CD4-positive, alpha-beta T cell treated with Interleukin-6 for 4 hours (primary cell): ENCODE measurements at regions not wholly inside any gene's neighbourhood (a gene's known extent, or its start where the extent isn't known, plus 50 kb on each side); places are given as distances from the start of the nearest gene placed in this dataset.

ENCODE experiments used
- DNase-seq: peaks from one replicate; pipeline ENCODE4 v3.0.0-alpha.2; 2020; ENCODE audit warnings: mixed read lengths

DNA sequence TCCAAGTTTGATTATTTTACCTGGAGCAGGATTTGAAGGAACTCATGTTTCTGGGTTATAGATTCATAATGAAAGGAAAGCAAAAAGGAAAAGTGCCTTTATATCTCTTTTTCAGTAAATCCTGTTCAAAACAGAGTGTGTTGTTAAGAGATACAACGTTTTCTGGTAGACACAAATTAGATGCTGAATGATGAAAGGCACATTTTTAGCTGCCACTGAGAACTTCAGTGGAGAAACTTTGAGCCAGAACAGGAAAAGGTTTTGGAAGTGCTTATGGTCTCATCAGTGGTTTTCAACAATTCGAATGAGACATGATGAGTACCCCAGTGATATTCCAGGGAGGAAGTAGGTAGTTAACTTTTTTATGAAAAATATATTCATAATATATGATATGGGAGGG lies 338.0 kb upstream of the C1orf87 start:
- no peak for DNase-seq

- no peak for DNase-seq
Measured at GRCh38 chr1:60402816-60403215, 329.2 kb upstream of the C1orf87 start.

GRCh38 chr1:60402216-60402615 lies 328.6 kb upstream of the C1orf87 start:
- no peak for DNase-seq

DNA sequence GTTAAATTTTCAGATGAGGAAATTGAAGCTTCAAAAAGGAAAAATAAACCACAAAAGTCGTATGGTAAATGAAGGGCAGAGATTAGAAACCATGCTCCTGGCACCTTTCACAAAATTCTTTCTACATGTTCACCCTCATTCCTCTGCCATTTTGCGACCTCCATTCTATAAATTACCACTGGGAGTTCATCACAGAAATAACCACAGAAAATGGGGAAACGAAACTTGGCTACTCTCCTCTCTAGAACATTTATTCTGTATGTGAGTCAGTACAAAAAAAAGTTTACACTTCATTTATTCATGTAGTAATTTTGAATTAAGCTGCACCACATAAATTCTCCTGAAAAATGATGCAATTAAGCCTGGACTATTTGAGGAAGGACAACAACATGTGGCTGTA lies 320.9 kb upstream of the C1orf87 start:
- DNase-seq, result no peak

GRCh38 chr1:60390593-60391282 lies 317.2 kb upstream of the C1orf87 start:
- no peak for DNase-seq

DNA sequence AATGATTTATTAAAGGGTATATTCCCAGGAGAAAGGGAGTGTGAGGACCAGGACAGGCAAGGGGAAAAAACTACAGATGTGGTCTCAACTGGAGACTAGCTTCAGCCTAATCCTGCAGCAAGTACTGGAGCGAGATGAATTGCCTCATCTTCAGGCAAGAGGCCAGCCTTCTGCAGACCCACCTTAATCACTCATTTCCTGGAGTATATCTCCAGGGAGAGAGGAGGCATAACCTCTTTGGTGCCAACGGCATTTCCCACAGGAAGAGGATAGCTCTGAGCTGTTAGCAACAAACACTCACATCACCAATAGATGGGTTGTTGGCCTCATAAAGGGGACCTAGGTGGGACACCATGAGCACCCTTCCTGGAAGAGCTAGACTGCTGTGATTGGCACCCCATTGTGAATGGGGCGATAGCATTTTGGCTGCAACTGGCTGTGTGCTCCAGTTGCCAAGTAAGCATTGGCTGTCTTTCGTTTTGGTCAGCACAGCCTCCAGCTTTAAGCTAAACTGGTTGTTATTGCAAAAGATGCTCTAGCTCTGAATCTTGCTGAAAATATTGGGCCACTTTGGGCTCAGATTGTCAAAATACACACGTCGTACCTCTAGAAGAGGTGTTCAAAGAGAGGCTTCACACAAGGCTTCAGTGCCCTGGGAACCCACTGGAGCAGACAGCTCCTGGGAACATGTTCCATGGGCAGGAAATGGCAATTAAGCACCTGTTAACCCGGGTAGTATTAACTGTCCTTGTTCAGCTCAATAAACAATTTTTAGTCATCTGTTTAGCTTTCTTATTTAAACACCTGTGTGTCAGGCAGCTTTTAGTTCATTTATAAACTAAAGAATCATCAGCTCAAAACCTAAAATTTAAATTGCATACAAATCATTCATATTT lies 314.8 kb upstream of the C1orf87 start:
- no peak for DNase-seq

- no peak for DNase-seq
Measured at GRCh38 chr1:60387175-60387574, 313.6 kb upstream of the C1orf87 start.

GRCh38 chr1:60386249-60386648 lies 312.7 kb upstream of the C1orf87 start:
- DNase-seq, result no peak

GRCh38 chr1:60376196-60376595 lies 302.6 kb upstream of the C1orf87 start:
- DNase-seq, result no peak

DNA sequence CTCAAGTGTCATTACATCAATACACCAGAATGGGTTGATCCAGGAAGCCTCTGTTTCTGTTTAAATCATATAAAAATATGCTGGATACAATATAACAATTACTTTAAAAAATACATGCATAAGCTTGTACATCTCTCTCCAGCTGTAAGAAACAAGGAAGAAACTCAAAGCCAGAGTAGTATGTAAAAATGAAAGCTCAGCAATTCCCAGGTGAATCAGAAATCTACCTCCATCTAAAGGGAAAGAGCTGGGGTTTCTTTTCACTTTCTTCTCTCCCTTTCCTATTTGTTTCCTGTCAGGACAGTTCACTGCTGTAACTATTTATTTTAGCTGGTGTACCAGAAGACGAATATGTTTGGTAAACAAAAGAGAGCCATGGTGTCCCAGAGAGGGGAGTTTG lies 301.0 kb upstream of the C1orf87 start:
- no peak for DNase-seq

- no peak for DNase-seq
Measured at GRCh38 chr1:60367532-60367931, 294.0 kb upstream of the C1orf87 start.

DNA sequence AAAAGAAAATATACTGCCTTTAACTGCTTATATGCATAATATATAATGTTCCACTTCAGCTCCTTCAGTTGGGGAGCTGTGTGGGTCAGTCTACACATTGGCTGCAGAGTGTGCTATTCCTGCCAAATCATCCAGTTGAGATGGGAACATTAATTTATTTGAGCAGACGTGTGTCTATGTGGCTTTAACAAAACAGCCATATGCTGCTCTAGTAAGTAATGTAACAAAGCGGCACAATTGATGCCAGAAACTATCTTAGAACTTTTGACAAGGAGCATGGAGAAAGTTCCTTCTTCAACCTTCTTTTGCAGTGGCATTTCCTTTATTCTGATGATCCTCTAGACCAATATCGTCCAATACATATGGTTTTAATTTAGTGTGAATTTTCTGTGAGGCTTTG lies 285.9 kb upstream of the C1orf87 start:
- no peak for DNase-seq

- DNase-seq, result no peak
Measured at GRCh38 chr1:60350531-60350930, 277.0 kb upstream of the C1orf87 start.

DNA sequence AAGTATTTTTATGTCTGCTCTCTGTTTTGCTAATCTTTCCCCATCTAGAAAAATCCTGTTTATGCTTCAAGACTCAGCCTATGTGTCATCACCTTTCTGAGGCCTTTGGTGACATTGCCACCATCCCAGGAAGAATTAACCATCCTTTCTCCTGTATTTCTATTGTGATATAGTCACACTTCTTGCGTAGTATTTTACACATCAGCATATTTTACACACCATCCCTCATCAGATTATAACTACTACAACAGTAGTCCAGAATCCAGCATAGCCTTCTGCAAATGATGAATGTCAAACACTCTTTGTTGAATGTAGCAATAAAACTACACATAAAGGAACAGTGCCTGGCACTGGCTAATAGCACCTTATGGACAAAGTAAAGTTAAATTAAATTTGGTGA lies 275.3 kb upstream of the C1orf87 start:
- no peak for DNase-seq

GRCh38 chr1:60345621-60346020 lies 272.1 kb upstream of the C1orf87 start:
- no peak for DNase-seq

GRCh38 chr1:60345049-60345448 lies 271.5 kb upstream of the C1orf87 start:
- DNase-seq, result no peak

DNA sequence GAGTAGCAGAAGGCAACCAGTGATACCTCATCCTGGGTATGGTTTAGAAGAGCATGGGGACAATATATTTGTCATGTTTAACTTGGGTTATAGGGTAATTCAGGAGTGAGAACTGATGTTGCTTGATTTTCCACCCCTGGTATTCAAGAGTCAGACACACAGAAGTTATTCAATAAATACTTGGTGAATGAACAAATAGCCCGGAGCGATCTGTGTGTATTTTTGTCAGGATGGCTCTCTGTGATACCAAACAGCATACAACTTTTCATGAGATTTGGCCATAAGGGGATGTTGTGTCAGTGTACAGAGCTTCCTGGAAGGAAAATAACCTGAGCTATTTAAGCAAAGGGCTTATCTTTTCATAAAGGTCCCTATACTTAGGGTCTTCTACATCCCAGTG lies 270.2 kb upstream of the C1orf87 start:
- no peak for DNase-seq

DNA sequence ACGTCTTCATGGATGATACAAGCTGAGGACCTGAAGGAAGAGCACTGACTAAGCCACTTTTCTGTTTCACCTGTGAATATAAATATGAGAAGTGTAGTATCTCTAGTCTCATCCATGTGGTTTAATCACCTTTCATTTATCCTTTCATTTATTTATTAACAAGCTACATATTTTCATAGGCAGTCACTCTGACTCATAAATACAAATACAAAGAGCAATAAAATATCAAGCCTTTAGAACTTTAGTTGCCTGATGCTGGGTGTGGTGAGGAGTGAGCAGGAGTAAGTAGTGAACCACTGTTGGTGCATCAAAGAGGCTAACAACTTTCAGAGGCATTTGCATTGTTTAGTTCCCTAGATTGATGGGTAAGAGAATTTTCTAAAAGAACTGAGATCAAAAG lies 269.0 kb upstream of the C1orf87 start:
- no peak for DNase-seq

GRCh38 chr1:60341274-60341673 lies 267.7 kb upstream of the C1orf87 start:
- DNase-seq, result no peak

- no peak for DNase-seq
Measured at GRCh38 chr1:60331647-60332046, 258.1 kb upstream of the C1orf87 start.

- DNase-seq, result no peak
Measured at GRCh38 chr1:60329651-60330050, 256.1 kb upstream of the C1orf87 start.

DNA sequence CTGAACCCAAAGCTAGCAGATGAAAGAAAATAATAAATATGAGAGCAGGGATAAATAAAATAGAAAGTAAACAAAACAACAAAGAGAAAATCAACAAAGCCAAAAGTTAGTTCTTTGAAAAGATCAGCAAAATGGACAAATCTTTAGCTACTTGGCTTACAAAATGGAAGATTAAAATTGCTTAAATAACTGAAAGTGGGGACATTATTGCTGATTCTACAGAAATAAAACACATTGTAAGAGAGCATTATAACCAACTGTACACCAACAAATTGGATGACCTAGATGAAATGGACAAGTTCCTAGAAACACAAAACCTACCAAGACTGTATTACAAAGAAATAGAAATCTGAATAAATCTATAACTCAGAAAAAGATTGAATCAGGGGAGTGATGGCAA lies 238.3 kb upstream of the C1orf87 start:
- DNase-seq, result no peak

GRCh38 chr1:60299581-60299980 lies 226.0 kb upstream of the C1orf87 start:
- DNase-seq, result no peak

- no peak for DNase-seq
Measured at GRCh38 chr1:60298290-60298689, 224.7 kb upstream of the C1orf87 start.
